Medulla oblongata (tissue), 1 donor: ENCODE measurements at regions not wholly inside any gene's neighbourhood (a gene's known extent, or its start where the extent isn't known, plus 50 kb on each side); places are given as distances from the start of the nearest gene placed in this dataset.

ENCODE experiments used
- DNase-seq: peaks from one replicate; pipeline ENCODE4 v3.0.0-alpha.2; 2015; ENCODE audit errors: extremely low spot score

DNA sequence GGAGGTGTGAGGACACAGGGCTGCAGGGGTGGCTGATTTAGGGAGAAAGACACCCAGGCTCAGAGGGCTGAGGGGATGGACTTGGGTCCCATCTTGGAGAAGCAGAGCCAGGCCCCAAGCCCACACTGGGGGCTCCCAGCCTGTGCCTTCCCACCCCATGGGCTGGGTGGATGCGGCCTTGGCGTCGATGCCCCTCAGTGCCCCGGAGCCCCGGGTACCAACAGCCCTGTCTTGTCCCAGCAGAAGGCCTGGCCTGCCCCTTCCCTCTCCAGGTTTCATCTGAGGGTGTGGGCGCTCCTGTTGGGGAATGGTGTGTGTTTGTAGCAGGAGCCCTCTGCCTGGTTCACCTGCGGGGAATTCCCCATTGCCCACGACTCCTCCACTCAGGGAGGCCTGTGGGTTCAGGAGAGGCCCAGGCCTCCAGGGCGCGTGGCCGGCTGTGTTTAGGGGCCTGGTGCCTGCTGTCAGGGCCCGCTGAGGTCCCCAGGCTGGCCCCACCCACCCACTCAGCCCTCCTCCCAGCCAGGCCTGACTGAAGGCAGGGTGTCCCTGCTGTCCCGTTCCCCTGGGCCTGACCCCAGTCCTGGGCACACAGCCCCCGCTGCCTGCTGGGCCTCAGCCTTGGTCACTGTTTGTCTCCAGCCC is 51.1 kb upstream of the BEGAIN start:
- DNase-seq = no peak

DNA sequence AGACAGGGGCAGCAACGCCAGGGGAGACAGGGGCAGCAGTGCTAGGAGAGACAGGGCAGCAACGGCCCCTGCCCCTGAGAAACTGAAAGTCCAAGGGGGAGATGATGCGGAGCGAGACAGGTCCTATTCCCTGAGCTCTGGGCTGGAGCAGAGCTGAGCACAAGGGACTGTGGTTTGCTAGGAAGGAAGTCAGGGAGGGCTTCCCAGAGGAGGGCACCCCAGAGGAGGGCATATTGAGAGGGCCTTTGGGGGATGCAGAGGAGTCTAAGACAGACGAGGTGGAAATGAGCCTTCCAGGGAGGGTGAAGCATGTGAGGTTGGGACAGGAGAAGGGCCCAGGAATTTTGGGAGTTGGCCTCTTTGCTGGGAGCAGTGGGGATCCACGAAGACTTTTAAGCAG is 52.1 kb upstream of the BEGAIN start:
- DNase-seq = no peak

DNA sequence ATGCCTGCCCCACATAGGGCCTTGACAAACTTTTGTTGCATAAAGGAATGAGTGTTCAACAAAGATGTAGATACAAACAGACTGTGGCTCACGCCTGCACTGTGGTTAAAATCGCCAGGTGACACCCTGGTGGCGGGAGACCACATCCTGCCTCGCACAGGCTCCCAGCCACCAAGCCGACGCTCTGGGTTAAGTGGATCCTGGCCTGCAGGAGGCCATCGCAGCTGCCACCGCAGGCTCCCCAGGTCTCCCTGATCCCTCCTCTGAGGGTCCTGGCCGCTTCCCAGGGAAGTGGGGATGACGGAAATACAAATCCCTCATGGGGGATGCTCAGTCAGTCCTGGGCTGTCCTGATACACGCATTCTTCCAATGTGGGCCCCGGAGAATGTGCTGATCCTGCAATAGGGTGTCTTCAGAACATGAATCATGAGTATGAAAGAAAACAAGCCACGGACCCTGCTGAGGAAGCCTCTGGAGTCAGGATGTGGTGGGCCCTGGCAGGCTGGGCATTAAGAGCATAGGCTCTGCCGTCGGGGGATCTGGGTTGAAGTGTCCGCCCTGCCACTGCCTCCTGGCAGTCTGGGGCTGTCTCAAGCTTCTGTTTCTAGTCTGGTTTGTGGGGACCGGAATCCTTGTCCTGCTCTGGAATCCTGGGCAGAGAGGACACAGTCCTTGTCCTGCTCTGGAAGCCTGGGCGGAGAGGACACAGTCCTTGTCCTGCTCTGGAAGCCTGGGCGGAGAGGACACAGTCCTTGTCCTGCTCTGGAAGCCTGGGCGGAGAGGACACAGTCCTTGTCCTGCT is 53.5 kb upstream of the BEGAIN start:
- DNase-seq = no peak

DNA sequence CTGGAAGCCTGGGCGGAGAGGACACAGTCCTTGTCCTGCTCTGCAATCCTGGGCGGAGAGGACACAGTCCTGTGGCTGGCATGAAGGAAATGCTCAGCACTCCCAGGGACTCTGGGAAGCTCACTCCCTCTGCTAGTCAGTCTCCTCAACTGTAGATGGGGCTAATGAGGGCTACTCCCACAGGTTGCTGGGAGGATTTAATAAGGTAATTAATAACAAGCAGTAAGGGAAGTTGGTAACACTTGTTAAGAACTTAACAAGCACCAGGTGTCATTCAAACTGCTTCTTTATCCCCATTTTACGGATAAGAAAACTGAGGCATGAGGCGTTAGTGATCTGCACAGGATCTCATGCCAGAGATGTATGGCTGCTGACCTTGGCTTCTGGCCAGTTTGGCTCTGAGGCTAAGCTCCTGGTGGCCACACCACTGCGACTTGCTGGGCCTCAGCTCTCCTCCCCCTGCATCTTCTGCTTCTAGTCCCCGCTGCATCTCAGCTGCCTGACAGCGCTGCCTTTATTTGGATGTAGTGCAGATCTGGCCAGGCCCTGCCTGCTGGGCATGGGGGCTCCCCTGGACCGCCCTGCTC is 54.1 kb upstream of the BEGAIN start:
- no peak for DNase-seq

DNA sequence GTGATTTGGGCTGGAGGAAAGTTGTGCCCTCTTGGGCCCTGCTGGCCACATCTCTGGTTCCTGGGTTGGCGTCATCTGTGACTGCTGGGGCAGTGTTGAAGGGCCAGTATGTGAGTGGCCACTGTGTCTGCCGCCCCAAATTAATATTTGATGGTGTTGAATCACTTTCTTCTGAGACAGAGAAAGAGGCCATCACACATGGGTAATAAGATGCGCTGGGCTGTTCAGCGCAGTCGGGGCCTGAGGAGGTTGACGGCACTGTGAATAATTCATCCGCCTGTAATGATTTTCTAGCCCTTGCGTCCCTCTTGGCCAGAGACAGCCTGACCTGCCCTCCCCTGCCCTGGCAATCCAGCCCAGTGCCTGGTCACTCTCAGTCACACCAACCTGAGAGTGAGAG is 56.2 kb upstream of the BEGAIN start:
- no peak for DNase-seq

DNA sequence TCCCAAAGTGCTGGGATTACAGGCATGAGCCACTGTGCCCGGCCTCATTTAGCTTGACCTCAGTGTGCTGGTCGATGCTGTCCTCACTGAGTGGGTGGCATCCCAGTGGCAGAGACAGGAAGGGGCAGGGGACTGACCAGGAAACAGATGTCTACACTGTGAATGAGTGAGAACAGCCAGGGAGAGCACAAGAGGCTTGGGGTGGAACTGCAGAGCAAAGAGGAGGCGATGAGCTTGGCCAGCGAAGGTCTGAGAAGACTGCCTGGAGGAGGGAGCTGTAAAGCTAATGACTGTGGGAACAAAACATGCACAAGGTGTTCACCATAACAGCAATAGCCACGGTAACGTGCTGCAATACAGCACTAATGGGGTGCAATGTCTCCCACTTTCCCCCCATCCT is 57.2 kb upstream of the BEGAIN start:
- no peak for DNase-seq

DNA sequence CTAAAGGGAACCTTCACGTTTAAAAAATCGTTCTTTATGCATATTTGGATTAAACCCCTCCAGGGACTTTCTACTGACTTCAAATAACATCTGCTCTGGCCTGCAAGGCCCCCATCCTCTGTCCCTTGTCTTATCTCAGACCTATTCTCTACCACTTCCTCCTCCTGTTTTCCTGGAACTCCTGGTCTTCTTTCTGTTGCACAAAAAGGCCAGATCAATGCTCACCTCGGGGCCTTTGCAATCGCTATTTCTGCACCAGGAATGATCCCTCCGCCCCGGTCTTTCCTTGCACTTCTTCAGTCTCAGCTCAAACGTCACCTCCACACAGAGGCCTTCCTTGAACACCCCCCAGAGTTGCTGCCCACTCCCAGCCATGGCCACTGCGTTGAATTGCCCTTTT is 57.6 kb upstream of the BEGAIN start:
- DNase-seq = no peak

DNA sequence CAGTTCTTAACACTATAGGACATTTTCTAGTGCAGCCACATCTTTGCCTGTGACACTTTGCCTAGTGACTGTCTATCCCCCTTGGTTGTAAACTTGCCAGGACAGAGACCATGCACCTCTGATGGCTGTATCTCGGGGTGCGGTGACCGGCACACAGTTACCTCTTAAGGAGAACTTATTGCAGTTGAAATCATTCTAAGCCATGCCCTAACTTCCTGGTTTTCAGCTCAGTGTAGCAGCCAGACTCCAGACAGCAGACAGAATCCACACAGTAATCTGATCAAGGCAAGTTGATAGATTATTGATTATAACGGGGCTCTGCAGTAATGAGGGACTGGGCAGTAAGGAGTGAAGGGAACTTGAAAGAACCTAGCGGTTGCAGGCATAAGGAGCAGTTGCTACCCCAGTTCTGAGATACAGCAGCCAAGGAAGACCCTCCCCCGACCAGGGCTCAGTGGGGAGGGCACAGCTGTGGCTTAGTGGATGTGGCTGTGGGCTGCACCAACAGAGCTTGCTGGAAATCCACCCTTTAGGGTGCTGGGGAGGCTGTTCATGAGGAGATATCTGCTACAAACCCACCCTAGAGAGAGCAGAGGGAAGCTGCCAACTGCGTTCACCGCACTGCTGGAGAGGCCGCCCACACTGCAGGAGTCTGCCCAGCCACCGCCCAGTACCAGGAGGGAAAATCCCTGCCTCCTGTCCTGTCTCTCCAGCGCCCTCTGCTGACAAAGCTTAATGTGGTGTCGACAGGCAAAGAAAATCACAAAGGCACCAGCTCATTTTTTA is 58.2 kb upstream of the BEGAIN start:
- peak; percentile 91 for DNase-seq

DNA sequence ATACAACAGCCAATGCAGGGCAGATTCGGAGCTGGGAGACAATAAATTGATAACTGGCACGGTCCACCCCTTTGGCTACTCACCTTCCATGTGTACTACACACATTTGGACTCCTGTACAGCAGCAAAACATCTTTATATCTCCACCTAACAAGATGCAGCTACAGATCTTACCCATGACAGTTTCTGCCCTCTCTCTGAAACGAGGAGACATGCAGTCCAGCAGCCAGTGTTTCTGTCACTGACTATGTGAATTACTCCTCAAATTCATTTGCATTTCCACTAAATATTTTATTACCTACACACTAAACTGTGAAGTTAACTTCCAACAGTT is 58.7 kb upstream of the BEGAIN start:
- no peak for DNase-seq

DNA sequence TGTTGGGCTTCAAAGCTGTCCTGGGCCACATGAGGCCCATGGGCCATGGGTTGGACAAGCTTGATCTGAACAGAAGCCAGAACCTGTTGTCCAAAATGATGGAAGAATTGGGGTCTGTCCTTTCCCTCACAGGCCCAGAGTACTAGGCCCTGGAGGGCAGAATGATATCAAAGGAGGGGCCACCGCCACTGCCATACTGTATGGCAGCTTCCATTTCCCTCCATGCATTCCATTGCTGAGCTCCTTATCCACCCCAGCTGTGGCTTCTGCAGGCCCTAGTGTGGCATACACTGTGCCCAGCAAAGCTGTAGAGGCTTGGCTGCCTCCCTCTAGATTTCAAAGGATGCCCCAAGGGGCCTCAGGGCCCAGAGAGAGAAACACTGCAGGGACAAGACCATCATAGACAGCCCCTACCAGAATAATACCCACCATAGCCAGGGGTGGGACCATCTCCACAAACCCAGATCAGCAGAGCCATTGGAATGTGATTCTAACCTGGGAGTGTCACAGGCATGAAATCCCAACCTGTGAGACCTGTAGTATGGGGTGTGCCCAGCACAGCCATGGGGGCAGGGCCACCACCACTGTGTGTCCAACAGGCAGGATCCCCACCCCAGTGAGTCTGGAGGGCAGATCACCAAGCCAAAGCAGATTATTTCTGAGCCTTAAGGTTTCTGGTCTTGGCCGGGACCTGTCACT is 61.4 kb upstream of the BEGAIN start:
- no peak for DNase-seq

DNA sequence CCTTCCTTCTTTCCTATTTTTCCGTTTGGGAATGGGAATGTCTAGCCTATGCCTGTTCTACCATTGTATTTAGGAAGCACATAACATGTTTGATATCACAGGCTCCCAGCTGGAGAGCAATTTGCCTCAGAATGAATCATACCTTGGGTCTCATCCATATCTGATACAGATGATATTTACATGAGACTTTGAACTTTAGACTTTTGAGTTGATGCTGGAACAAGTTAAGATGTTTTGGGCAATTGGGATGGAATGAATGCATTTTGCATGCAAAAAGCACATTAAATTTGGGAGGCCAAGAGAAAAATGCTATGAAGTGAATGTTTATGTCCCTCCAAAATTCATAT is 61.9 kb upstream of the BEGAIN start:
- no peak for DNase-seq

DNA sequence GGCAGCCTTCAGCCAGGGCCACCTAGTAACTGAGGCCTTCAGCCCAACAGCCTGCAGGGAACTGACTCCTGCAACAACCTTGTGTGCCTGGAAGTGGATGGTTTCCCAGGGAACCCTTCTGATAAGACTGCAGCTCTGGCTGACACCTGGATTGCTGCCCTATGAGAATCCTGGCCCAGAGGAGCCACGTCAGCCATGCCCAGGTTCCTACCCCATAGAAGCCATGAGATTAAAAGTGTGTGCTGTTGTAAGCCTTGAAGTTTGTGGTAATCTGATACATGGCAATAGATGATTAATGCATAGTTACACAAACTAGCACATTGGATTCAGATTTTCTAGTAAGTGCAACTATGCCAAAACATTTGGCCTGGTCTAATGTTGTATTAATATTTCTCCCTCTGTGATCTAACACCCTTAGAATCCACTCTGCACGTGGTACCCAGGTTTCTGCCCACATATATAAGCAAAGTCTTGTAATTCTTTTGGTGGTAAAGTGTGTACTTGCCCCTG is 64.8 kb upstream of the BEGAIN start:
- no peak for DNase-seq

DNA sequence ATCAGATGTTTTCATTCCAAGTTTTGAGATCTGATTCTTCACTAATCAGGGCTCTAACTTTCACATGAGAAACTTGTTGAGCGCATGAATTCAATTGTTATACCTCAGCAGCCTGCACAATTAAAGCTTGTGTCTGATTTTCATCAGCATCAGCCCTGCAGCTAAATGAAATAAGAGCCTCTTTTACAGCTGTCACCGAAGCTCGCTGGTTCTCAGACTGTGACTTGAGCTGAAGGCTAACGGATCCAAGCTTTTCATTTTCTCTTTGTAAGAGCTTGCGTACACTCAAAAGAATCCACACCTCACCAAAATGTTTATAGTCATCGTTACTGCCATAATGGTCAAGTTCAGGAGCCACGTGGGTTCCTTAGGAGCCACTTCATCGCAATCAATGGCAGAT is 65.5 kb upstream of the BEGAIN start:
- DNase-seq = no peak

DNA sequence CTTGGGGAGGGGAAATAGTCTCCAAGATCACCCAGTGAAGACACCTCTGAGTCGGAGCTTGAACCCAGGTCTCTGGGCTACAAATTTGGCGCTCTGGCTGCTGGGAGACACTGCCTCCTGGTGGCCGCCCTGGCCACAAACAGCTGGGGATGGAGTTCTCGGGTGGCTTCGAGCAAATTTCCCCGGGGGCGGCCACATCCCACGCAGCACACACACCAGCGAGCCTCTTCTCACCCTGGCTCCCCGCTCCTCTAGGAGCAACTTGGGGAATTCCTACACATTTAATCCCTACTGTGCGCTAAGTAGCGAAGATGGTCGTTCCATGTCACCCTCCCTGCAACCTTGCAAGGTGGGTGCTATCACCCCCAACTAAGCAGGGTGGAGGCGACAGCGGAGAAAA is 66.2 kb upstream of the BEGAIN start:
- no peak for DNase-seq

DNA sequence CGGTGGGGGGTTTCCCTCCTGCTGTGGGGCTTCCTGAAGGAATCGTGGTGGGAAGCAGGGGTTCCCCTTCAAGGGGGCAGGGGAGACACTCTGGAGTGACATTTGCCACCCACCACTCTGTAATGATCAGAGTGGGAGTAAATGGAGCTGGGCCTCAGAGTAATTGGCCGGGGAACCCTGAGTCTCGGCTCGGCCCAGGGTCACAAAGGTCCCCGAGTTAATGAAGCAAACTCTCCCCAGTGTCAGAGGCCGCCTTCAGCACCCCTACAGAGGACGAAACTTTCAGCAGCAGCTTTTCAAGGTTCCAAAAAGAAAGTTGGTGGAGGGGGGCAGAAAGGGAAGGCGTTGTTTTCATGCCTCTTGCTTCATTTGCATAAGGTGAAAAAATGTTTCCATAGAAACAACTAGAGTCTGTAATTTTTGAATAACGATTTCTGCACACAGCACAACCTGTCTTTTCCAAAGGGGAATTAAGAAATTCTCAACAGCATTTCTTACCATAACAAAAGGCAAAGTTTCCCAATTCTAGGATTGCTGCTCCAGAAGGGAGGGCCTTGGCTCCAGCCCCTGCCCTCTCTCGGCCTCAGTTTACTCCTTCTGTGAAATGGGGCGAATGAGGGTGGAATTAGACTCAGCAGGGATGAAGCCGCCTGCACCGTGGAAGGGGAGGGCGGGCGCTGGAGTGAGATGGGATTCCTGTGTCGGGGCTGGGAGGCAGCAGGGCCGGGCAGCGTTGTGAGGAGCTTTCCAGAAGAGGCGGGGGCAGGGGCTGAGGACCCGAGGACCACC is 67.0 kb upstream of the BEGAIN start:
- no peak for DNase-seq

DNA sequence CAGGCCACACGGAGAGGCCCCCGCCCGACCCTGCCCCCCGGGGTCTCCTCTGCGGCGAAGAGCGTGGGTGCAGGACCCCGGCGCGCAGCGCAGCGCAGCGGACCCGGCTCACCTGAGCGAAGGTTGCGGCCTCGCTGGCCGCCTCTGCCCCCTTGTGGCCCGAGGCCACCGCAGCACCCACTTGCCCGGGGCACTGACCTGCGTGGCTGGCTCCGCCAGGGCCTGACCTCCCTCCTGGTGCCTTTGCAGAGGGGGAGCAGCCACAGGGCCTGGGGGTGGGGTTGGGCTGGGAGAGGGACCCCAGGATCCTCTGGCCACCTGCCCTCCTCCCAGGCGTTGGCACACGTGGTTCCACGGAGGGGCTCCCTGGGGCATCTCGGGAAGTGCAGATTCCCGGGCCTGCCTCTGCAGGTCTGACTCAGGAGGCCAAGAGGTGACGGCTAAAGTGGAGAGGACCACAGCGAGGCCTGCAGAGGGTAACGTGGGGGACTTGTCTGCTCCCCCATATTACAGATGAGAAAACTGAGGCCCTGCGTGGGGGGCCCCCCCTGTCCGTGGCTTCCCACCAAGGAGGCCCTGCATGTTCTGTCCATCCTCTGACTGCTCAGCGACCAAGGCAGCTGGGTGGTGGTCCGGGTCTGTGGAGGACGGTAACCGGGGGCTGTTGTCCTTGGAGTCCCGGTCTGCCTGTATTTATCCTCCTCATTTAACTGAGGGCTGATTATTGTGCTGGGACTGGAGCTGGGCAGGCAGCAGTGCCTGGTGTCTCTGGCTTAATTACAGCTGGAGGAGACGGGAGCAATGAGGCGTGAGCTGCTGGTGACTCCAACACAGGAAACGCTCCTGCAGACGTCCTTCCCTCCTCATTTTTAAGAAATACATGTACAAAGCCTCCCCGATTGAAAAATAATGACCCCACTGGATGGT is 67.9 kb upstream of the BEGAIN start:
- no peak for DNase-seq

DNA sequence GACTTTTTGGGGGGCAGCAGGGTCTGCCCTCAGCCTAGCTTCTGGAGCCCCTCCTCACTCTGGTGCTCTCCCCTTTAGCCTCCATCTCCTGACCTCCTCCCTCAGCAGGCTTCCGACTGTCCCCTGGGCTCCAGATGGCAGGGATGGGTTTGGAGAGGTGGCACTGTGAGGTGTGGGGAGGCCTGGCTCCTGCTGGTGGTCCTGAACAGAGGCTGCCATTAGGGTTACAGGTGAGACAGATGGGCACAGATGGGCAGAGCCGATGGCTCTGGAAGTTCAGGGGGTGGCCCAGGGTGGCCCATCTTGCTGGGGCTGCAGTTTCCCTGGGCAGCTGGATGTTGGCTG is 68.5 kb upstream of the BEGAIN start:
- DNase-seq = no peak

DNA sequence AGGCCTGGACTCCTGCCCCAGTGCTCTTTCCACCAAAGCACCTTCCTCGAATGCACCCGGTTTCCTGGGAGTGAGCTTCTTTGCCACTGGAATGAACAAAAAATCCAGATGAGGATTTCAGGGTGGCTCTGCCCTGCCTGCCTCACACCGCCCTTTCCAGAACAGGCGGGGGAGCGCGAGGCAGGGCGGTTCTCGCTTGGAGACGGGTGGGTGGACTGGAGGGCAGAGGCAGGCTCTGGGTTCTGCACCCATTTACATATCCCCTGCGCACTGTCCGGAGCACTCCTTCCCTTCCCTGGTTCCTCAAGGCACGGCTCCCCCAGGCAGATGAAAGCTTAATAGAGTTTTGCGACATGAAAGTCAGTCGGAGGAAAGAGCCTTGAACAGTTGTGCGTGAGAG is 69.7 kb upstream of the DLK1 start:
- no peak for DNase-seq

DNA sequence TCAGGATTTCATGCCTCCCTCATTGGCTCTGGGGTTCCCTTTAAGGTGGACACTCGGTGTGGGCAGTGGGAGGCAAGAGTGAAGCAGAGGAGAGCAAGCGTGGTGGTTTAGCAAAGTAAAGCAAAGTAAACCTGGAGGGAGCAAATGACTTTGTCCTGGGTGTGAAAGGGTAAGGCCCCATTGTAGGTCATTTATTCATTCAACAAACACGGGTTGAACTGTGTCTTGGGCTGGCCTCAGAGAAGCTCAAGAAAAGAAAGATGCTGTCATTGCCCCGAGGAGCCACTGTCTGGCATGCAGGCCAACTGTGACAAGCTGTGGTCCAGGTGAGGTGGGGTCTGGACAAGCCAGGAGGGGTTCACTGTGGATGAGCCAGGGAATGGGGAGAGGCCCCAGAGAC is 68.9 kb upstream of the DLK1 start:
- DNase-seq = no peak
